NK-92 treated with Interleukin-12 subunit alpha and Interleukin-12 subunit beta, amount 100 ng/mL, for 24 hours (cell line): ENCODE measurements at regions not wholly inside any gene's neighbourhood (a gene's known extent, or its start where the extent isn't known, plus 50 kb on each side); places are given as distances from the start of the nearest gene placed in this dataset.

ENCODE experiments used
- DNase-seq: peaks from one replicate; lab custom pipeline; 2025; lab: John Stamatoyannopoulos, UW

GRCh38 chr14:53896726-53897125 is 59.9 kb downstream of the BMP4 start:
- no peak for DNase-seq

DNA sequence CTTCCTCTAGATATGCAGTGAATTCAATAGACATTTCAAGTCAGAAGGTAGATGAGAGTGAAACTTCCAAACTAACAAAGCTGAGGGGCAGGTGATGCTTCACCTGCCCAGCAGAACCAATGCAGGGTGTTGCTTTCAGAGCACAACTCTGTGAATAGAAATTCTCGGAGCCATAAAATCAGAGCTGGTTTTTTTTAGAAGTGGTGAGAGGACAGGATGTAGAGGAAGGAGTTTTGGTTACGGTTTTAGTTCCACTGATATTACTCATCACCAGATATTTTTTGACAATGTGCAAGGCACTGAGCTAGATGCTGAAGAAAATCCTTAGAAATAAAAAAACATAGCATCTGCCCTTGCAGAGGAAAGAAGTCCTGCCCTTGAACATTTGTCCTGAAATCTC is 62.2 kb downstream of the BMP4 start:
- DNase-seq: no peak

- no peak for DNase-seq
These were observed 63.3 kb downstream of the BMP4 start for GRCh38 chr14:53893374-53893773.

GRCh38 chr14:53890611-53891101 is 66.0 kb downstream of the BMP4 start:
- no peak for DNase-seq

GRCh38 chr14:53888535-53889386 is 67.9 kb downstream of the BMP4 start:
- DNase-seq: no peak

DNA sequence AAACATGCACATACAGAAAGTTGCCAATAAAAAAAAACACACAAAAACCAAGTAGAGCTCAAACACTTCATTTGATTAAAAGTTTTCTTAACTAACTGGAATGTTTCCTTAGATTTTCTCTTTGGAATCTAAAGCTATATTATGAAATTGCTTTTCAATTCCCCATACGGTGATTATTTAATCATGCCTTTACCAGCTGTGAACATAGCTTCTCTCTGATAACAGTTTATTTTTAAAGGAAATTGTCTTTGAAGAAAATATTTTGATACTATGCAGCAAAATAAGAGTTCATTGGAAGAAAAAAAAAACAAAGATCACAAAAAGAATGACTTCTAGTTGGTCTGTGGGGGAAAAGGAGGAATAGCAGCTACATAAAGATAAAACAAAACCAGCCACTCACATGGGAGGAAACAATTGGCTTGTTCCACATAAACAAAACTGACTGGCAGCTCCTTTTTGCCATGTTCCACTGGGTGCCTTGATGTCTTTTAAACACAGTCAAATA is 71.4 kb downstream of the BMP4 start:
- DNase-seq: no peak

GRCh38 chr14:53884601-53885000 is 72.0 kb downstream of the BMP4 start:
- DNase-seq: no peak

- DNase-seq: no peak
These were observed 72.9 kb downstream of the BMP4 start for GRCh38 chr14:53883739-53884138.

DNA sequence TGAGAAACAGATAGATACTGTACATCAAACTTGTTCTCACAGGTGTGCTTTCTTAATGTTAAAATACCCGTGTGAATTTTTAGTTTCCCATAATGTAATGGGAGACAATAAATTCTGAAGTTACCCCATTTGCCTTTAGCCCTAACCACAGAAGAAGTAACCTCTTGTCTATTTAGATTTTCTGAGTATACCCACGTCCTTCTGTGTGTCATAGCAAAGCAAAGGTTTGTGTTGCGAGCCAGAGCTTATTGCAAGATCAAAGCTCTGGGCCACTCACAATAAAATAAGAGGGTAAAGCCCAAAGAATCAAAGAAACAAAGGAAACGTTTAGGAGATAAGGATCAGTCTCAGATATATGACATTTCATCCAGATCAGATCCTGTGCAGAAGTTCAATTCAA is 73.9 kb downstream of the BMP4 start:
- no peak for DNase-seq

DNA sequence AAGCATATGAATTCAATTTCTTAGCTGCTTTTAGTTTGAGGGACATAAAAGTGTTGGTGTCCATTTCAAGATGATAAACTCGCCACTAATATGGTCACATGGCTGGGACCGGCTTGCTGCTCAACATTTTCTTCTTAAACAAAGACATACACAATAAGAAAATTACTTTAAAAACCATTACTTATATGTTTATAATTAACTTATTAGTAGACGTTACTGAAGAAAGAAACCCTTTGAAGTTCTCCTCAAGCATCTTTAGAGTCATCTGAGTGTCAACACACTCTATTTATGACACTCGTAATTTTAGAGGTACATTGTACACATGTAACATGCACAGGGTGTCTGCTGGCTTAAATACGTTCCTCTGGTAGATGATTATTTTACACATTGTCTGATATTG is 74.7 kb downstream of the BMP4 start:
- no peak for DNase-seq

DNA sequence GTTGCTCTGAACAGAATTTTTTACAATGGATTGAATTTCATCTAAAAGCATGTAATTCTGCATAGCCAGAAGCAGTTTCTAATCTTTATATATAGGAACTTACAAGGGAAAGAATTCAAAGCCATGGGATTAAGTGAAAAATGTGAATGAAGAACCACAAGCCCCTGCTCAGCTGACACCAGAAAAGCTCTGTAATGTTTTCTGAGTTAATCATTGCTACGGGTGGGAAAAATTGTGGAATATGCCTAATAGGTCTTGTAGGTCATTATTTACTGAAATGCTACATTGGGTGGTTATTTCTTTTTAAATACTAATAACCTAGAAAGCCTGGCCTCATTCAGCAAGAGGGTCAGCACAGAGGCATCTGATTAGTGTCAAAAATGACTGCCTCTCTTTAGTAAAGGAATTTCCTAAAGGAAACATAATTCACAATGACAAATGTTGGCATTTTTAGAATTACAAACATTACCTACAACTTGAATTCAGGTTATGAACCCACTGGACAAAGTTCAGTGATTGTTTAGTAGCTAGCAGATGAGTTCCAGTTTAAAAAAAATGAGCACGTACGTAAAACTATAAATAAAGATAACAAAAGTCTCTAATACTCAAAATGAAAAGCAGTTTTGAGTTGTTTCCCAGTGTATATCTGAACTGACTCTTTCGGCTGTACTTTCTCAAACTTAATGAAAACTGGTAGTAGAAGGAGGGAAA is 75.3 kb downstream of the BMP4 start:
- no peak for DNase-seq

DNA sequence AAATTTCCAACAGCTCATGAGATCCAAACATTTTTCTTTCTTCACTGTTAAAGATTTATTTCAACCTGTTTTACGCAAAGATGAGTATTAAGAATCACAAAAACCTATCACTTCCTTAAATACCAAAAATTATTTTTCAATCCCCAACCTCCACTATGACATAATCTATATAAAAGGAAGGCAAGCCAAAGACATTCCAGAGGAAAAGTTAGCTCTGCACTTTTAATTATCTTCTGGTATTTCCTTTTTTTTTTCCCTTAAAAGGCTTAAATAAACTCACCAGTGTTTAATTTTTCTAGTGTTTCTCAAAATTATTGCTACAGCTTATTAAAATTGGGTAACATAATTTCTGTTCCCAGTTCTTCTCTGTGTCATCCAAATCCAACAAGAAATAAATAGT is 75.9 kb downstream of the BMP4 start:
- no peak for DNase-seq

GRCh38 chr14:53879747-53880146 is 76.9 kb downstream of the BMP4 start:
- no peak for DNase-seq

DNA sequence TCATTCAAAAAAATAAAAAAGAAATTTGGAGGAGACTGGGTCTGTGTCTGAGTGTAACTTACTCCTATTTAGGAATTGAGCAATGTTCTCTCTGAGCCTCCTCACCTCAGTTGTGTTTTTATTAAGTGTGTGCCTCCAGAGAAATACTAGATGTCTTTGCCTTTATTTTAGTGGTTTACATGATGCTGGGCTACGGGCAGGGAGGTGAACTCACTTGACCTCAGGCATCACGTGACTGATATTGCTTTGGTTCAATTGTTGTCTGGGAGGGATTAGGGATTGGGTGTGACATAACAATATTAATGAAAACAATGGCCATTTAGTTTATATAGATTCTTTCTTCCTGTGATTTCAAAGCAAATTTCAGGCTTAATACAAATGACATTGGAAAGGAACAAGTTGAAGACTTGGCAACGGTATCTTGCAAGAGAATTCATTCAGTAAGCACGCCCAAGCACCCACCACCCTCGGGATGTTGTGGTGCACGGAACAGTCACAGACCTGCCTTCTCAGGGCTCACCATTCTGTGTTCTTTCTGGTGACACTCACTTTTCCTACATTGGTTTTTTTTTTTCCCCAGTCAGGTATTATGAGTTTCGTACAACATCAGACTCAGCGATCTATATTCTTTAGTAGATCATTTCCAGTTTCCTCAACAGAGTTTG is 77.5 kb downstream of the BMP4 start:
- no peak for DNase-seq

- DNase-seq: no peak
These were observed 81.2 kb downstream of the BMP4 start for GRCh38 chr14:53875324-53875897.

- DNase-seq: no peak
These were observed 81.9 kb downstream of the BMP4 start for GRCh38 chr14:53874704-53875103.

DNA sequence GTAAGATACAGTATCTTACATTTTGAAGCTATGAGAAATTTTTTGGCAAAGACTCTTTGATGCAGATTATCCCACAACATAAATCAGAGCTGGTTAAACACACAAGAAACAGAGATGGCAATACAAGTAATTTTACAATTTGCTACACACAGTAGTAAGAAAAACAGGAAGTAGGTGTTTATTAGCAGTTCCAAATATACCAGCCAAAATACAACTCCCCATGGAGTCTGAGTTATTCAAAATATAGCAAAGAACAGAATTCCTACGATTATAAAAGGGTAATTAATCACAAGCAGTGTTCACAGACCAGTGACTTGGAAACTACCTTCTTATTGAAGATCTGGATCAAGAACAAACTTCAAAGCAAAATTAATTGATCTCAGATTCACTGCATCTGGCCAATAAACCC is 83.9 kb downstream of the BMP4 start:
- no peak for DNase-seq

- DNase-seq: no peak
These were observed 84.7 kb downstream of the BMP4 start for GRCh38 chr14:53871951-53872350.

GRCh38 chr14:53871011-53871410 is 85.6 kb downstream of the BMP4 start:
- DNase-seq: no peak

DNA sequence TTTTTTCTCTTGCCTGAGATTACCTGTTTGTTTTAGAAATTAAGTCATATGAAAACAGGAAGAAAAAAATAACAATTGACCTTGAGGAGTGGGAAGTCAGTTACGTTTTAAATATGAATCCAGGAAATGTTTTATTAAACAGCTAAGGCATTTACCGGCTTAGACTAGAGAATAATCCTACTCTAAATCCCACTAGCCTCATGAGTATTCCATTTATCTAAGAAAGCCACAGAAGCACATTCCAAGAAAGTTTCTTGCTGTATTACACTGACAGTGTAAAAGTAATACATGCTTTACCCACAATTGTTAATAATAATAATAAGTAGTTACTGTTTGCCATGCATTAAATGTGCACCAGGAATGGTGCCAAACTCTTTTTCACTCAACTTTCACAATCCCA is 90.9 kb downstream of the BMP4 start:
- DNase-seq: no peak

GRCh38 chr14:53861781-53862180 is 94.8 kb downstream of the BMP4 start:
- DNase-seq: no peak

DNA sequence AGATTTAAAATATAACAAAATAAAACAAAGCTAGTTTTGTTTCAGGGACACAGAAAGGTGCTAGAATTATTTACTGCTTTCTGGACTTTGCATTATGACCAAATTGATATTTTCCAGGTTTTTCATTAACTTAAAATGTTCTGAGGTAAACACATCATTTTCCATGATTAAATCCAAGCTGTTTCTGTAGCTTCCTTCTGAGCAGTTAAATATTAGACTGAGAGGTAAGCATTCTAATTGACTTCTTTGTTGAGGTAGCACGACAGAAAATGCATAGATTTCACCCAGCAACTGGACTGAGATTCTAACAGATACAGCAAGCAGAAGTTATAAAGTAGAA is 98.3 kb downstream of the BMP4 start:
- DNase-seq: no peak
